BLaER1 (cell line): ENCODE measurements at regions not wholly inside any gene's neighbourhood (a gene's known extent, or its start where the extent isn't known, plus 50 kb on each side); places are given as distances from the start of the nearest gene placed in this dataset.
A peak's percentile ranks its signal among the peaks of the same experiment; 100 is the strongest.
"Not testable (repeated sequence)": the region's sequence is repeated elsewhere in the genome, so short reads cannot be mapped to it uniquely, and the experiment has no call there.

ENCODE experiments used
- H3K27ac ChIP-seq: shearing (Covaris generic); formaldehyde crosslinking; 2 replicates; pipeline ENCODE4 v1.8.1; 2022
- H3K27me3 ChIP-seq: shearing (Covaris generic); formaldehyde crosslinking; 2 replicates; pipeline ENCODE4 v1.8.1; 2022
- H3K36me3 ChIP-seq: shearing (Covaris generic); formaldehyde crosslinking; 2 replicates; pipeline ENCODE4 v1.8.1; 2022
- H3K4me1 ChIP-seq: shearing (Covaris generic); formaldehyde crosslinking; 2 replicates; pipeline ENCODE4 v1.8.1; 2022
- H3K4me2 ChIP-seq: shearing (Covaris generic); formaldehyde crosslinking; 2 replicates; pipeline ENCODE4 v1.8.1; 2022
- H3K4me3 ChIP-seq: shearing (Covaris generic); formaldehyde crosslinking; 2 replicates; pipeline ENCODE4 v1.8.1; 2022
- H3K9ac ChIP-seq: shearing (Covaris generic); formaldehyde crosslinking; 2 replicates; pipeline ENCODE4 v1.8.1; 2022
- H3K9me3 ChIP-seq: shearing (Covaris generic); formaldehyde crosslinking; 2 replicates; pipeline ENCODE4 v1.8.1; 2022
- H4K20me1 ChIP-seq: shearing (Covaris generic); formaldehyde crosslinking; 2 replicates; pipeline ENCODE4 v1.8.1; 2022
- Cebpa-rat ChIP-seq: shearing (Covaris generic); IDR thresholded peaks from 2 replicates; pipeline ENCODE4 v1.8.1; 2022

DNA sequence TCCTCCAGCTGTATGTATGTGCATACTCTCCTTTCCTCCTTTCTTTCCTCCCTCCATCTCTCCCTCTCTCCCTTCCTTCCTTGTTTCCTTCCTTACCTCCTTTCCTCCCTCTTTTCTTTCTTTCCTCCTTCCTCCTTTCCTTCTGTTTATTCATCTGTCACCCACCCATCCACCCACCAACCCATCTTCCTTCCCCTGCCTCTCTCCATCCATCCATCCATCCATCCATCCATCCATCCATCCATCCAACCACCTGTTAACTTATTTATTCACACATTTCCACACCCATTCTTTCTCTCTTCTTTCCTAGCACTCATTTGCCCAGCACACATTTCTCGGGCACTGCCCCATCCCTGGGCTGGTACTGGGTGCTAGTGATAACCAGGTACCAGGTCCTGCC, 443.9 kb downstream of the MIAT start:
- Histone ChIP-seq H3K27me3 (peaks cover 6% of the 10 kb centered on the region; the same call in 1 of the 2 replicates), H3K27ac (no peak overlapping the region), H4K20me1 (peaks cover 16% of the 10 kb centered on the region; the same call in 1 of the 2 replicates), H3K4me2 (peak overlapping the region; percentile 71), H3K9ac (no peak overlapping the region), H3K36me3 (no peaks in the 10 kb centered on the region), H3K9me3 (no peaks in the 10 kb centered on the region), H3K4me3 (no peak overlapping the region), H3K4me1 (peaks cover 17% of the 10 kb centered on the region)
- no peak for TF ChIP-seq Cebpa-rat

DNA sequence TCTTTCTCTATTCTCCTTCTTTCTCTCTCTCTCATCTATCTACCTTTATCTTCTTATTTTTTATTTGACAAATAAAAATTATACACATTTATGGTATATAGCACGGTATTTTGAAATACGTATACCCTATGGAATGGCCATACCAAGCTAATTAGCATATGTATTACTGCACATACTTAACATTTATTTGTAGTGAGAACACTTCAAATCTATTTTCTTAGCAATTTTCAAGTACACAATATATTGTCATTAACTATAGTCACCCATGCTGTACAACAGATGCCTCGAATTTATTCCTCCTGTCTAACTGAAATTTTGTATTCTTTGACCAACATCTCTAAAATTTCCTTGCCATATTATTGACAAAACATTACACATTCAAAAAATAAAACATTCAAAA, 447.1 kb downstream of the MIAT start:
- Histone ChIP-seq H3K36me3 (no peaks in the 10 kb centered on the region), H3K9ac (no peak overlapping the region), H3K4me2 (no peak overlapping the region), H4K20me1 (peaks cover 16% of the 10 kb centered on the region; the same call in 1 of the 2 replicates), H3K27me3 (no peaks in the 10 kb centered on the region), H3K4me1 (peaks cover 23% of the 10 kb centered on the region), H3K9me3 (peaks cover 11% of the 10 kb centered on the region), H3K27ac (no peak overlapping the region), H3K4me3 (no peak overlapping the region)
- no peak for TF ChIP-seq Cebpa-rat

DNA sequence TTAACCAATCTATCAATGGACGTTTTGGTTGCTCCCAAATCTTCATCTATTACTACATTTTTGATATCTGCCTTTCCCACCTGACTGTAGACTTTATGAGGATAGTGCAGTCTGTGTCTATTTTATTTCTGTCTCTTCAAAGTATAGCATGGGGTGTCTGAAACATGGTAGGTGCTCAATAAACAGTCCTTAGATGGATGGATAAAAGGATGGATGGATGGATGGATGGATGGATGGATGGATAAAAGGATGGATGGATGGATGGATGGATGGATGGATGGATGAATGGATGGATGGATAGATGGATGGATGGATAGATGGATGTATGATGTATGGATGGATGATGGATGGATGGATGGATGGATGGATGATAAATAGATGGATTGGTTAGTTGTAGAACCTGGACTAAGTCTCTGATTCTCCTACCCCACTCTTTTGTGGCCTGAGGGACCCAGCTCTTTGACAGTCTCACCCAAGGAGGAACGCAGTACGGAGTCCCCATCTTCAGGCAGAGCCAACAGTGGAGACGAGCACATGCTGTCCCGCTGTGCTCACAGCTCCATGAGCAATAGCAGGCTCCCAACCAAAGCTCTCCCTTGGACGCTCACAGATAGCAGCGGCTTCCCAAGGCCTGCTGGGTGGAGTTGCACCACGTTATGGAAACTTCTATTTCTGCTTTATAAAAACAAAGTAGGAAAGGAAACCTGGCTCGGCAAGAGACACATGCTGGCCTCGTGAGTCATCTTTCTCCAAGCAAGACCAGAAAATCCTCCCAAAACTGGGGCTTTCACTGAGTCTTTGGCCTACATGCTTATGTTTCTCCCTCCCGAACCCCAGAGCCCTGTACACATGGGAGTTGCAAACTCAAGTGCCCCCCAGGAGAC, 448.0 kb downstream of the MIAT start:
- H3K4me3 ChIP-seq: no peak overlapping the region
- no peak for TF ChIP-seq Cebpa-rat
- no peaks in the 10 kb centered on the region for H3K27me3 ChIP-seq
- H3K27ac ChIP-seq: no peak overlapping the region
- peaks cover 20% of the 10 kb centered on the region for H3K9me3 ChIP-seq
- H4K20me1 ChIP-seq: peaks cover 8% of the 10 kb centered on the region; the same call in 1 of the 2 replicates
- no peak overlapping the region for H3K9ac ChIP-seq
- H3K4me1 ChIP-seq: peaks cover 18% of the 10 kb centered on the region
- H3K36me3 ChIP-seq: no peaks in the 10 kb centered on the region
- no peak overlapping the region for H3K4me2 ChIP-seq

DNA sequence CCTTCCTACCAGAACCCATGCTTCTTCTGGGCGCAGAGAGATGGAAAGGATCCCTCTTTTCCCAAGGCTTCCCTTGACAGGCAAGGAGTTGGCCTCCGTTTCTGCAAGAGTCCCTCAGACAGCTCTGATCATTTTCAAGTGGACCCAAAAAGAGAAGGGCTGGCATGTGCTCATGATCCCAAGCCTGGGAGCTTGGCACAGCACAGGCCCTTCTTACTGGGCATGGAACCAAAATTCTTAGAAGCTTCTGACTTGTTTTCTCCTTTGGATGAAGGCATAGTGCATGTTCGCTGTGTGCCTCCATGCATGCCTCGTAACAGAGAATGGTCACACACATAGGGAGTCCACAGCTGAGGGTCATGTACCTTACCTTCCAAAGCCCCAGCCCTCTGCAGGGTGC, 449.6 kb downstream of the MIAT start:
- Histone ChIP-seq H3K27me3 (no peaks in the 10 kb centered on the region), H3K4me3 (no peak overlapping the region)
- TF ChIP-seq Cebpa-rat: no peak

DNA sequence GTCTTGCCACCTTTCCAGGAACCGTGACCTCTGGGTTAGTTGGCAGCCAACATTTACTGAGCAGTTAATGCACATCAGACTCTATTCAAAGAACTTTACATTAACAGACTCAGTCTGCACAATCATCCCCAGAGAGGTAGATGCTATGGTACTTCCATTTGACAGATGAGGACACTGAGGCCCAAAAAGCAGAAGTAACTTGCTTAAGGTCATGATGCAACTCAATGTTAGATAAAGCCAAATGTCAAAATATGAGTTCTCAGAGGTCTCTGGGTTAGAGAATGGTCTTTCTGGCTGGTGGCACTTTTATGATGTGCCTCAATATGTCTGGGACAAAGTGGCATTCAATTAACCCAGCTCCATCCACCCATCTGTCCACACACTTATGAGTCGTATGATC, 450.0 kb downstream of the MIAT start:
- no peak overlapping the region for H3K4me2 ChIP-seq

More for the DNA sequence above, 449.6 kb downstream of the MIAT start:
- Histone ChIP-seq H4K20me1 (no peaks in the 10 kb centered on the region), H3K36me3 (no peaks in the 10 kb centered on the region), H3K9ac (no peak overlapping the region), H3K27ac (no peak overlapping the region), H3K4me2 (no peak overlapping the region), H3K4me1 (peaks cover 7% of the 10 kb centered on the region), H3K9me3 (peaks cover 22% of the 10 kb centered on the region)

DNA sequence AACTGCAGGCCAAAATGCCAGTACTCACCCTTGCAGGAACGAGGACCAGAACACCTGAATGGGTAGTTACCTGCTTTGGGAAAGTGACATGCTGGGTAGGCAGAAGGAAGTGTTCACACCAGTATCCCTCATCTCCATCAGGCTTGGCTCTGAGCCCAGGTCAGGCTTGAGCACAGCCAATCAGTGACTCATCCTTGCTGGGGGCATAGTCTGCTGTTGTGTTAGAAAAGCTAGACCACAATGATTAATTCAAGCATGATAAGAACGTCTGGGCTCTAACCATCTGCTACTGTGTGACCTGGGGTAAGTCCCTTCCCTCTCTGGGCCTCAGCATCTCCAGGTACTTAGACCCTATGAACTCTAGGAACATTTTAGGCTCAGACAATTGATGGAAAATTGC, 450.4 kb downstream of the MIAT start:
- H3K9ac ChIP-seq: no peak overlapping the region
- H3K27me3 ChIP-seq: no peaks in the 10 kb centered on the region
- H3K9me3 ChIP-seq: peaks cover 22% of the 10 kb centered on the region
- peaks cover 7% of the 10 kb centered on the region for H3K4me1 ChIP-seq
- no peaks in the 10 kb centered on the region for H3K36me3 ChIP-seq
- no peak overlapping the region for H3K27ac ChIP-seq
- H3K4me2 ChIP-seq: no peak overlapping the region
- no peak for TF ChIP-seq Cebpa-rat
- H3K4me3 ChIP-seq: no peak overlapping the region
- no peaks in the 10 kb centered on the region for H4K20me1 ChIP-seq

More for the DNA sequence above, 450.0 kb downstream of the MIAT start:
- Histone ChIP-seq H3K9ac (no peak overlapping the region), H3K9me3 (peaks cover 22% of the 10 kb centered on the region), H3K36me3 (no peaks in the 10 kb centered on the region), H3K27me3 (no peaks in the 10 kb centered on the region), H3K27ac (no peak overlapping the region), H4K20me1 (no peaks in the 10 kb centered on the region), H3K4me1 (peaks cover 7% of the 10 kb centered on the region), H3K4me3 (no peak overlapping the region)
- no peak for TF ChIP-seq Cebpa-rat

DNA sequence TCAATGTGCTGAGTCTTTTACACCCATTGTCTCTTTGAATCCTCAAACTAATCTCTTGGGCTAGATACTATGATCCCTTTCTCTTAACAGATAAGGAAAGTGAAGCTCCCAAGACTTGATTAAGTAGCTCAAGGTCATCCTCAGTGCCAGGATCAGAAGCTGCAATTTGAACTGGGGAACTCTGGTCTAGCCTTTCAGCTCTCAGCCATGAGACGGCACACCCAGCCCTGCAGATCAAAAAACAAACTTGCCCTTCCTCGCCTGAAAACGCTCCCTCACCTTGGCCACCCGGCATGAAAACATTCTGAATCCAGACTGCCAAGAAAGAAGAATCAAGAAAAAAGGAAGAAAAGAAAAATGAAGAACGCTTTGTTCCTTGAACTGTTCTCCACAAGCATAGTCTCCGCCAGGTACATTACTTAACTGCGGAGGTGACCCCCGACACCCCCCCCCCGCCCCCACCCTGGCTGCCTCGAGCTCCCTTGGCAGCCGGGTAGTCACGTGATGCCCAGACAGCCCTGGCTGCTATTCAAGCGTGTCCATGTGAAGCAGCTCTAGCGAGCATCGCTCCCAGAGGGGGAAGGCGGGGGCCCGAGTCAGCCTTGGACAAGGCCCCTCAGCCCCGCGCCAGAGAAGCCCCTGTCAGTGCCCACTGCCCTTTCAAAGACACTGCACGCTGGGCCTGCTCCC, 451.2 kb downstream of the MIAT start:
- H3K36me3 ChIP-seq: no peaks in the 10 kb centered on the region
- no peak for TF ChIP-seq Cebpa-rat
- peak overlapping the region; percentile 11; the same call in 1 of the 2 replicates for H3K4me2 ChIP-seq
- H3K4me3 ChIP-seq: no peak overlapping the region
- H4K20me1 ChIP-seq: no peaks in the 10 kb centered on the region
- H3K27me3 ChIP-seq: no peaks in the 10 kb centered on the region
- H3K9me3 ChIP-seq: peaks cover 22% of the 10 kb centered on the region
- no peak overlapping the region for H3K9ac ChIP-seq
- no peak overlapping the region for H3K27ac ChIP-seq
- H3K4me1 ChIP-seq: peaks cover 7% of the 10 kb centered on the region

DNA sequence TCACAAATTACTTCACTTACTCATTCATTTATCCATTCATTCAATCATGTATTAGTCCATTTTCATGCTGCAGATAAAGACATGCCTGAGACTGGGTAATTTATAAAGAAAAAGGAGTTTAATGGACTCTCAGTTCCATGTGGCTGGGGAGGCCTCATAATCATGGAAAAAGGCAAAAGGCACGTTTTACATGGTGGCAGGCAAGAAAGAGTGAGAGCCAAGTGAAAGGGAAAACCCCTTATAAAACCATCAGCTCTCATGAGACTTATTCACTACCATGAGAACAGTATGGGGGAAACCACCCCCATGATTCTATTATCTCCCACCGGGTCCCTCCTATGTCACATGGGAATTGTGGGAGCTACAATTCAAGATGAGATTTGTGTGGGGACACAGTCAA, 452.0 kb downstream of the MIAT start:
- not testable (repeated sequence) for H3K4me1 ChIP-seq, H3K9ac ChIP-seq, H3K36me3 ChIP-seq, H3K27me3 ChIP-seq, H3K27ac ChIP-seq, H4K20me1 ChIP-seq, H3K4me2 ChIP-seq, H3K4me3 ChIP-seq
- peaks cover 22% of the 10 kb centered on the region for H3K9me3 ChIP-seq

DNA sequence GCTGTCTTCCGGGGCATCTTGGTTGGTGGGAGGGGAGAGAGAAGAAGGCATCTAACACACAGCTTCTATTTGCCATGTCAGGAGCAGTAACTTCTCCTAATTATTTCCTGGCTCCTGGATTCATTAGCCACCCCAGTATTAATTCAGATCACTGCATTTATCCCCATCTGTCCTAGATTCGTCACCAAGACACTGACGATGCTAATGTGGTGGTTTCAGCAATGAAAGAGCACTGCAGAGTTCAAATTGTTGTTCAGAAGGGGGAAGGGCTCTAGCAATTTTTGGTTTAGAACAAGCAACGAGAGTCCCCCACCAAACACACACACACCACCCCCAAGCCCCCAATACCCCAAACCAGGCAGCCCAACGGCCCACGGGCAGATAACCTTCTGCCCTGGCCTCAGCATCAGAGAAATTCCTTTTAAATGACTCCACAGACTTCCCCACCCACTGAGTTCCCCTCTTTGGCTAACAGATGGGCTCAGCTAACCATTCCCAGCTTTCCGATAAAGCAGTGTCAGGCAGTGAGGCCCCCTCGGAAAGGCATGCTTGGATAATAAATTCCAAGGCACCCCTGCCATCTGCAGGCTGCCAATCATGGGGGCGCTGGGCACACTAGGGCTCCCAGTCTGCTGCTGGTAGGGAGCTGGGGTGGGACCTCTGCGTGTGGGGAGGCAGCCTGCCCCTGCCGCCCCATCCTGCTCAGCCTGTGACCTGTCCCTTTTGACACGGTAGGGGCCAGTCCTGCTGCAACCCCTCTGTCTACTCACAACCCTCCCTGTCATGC, 453.5 kb downstream of the MIAT start:
- no peak overlapping the region for H3K27ac ChIP-seq
- no peaks in the 10 kb centered on the region for H3K27me3 ChIP-seq
- H3K4me3 ChIP-seq: no peak overlapping the region
- H3K9ac ChIP-seq: no peak overlapping the region
- H3K4me2 ChIP-seq: no peak overlapping the region
- H4K20me1 ChIP-seq: no peaks in the 10 kb centered on the region
- TF ChIP-seq Cebpa-rat: no peak
- H3K9me3 ChIP-seq: peaks cover 22% of the 10 kb centered on the region
- H3K4me1 ChIP-seq: peaks cover 7% of the 10 kb centered on the region
- no peaks in the 10 kb centered on the region for H3K36me3 ChIP-seq
